ENCODE measurements at regions not wholly inside any gene's neighbourhood (a gene's known extent, or its start where the extent isn't known, plus 50 kb on each side); places are given as distances from the start of the nearest gene placed in this dataset.

GRCh38 chr17:79242873-79243602, 168.4 kb downstream of the ENGASE start:
- no peaks in the 10 kb centered on the region for H3K27me3 ChIP-seq (ENCODE audit: control insufficient read depth, insufficient read depth, low read length)
- H3K27ac ChIP-seq (ENCODE audit: insufficient read depth, low read length, poor library complexity, severe bottlenecking), result no peak overlapping the region
- Mint-ChIP-seq H3K9me3 (no peaks in the 10 kb centered on the region), H3K4me1 (no peaks in the 10 kb centered on the region), H3K36me3 (no peaks in the 10 kb centered on the region), H3K27ac (no peak overlapping the region), H3K27me3 (peaks cover 6% of the 10 kb centered on the region), H3K4me3 (no peak overlapping the region)
- no peaks in the 10 kb centered on the region for H3K4me1 ChIP-seq (ENCODE audit: control insufficient read depth, insufficient read depth, low read length, poor library complexity, severe bottlenecking)
- H3K4me3 ChIP-seq (ENCODE audit: low read depth, low read length), result no peak overlapping the region
- ATAC-seq (ENCODE audit: low read depth in 2 of 2) (no peak), DNase-seq (no peak)
- H3K9me3 ChIP-seq (ENCODE audit: control insufficient read depth in 2 of 2, low read length in 2 of 2), result no peaks in the 10 kb centered on the region
- no peaks in the 10 kb centered on the region for H3K36me3 ChIP-seq (ENCODE audit: control insufficient read depth, insufficient read depth, low read length)

- peaks cover 6% of the 10 kb centered on the region for H3K27me3 Mint-ChIP-seq
- no peaks in the 10 kb centered on the region for H3K4me1 Mint-ChIP-seq
- Histone ChIP-seq H3K4me3 (ENCODE audit: low read depth, low read length) (no peak overlapping the region), H3K27me3 (ENCODE audit: control insufficient read depth, insufficient read depth, low read length) (no peaks in the 10 kb centered on the region), H3K27ac (ENCODE audit: insufficient read depth, low read length, poor library complexity, severe bottlenecking) (no peak overlapping the region), H3K9me3 (ENCODE audit: control insufficient read depth in 2 of 2, low read length in 2 of 2) (no peaks in the 10 kb centered on the region), H3K36me3 (ENCODE audit: control insufficient read depth, insufficient read depth, low read length) (no peaks in the 10 kb centered on the region), H3K4me1 (ENCODE audit: control insufficient read depth, insufficient read depth, low read length, poor library complexity, severe bottlenecking) (no peaks in the 10 kb centered on the region)
- H3K27ac Mint-ChIP-seq, result no peak overlapping the region
- no peaks in the 10 kb centered on the region for H3K9me3 Mint-ChIP-seq
- no peak overlapping the region for H3K4me3 Mint-ChIP-seq
- H3K36me3 Mint-ChIP-seq, result no peaks in the 10 kb centered on the region
- ATAC-seq (ENCODE audit: low read depth in 2 of 2) (no peak), DNase-seq (no peak)
Measured at GRCh38 chr17:79242393-79242792, 167.8 kb downstream of the ENGASE start.

GRCh38 chr17:79241616-79242015, 167.0 kb downstream of the ENGASE start:
- Mint-ChIP-seq H3K4me3 (peak overlapping the region in 1 of 4 donors; percentile 71), H3K4me1 (no peaks in the 10 kb centered on the region), H3K27ac (no peak overlapping the region), H3K9me3 (no peaks in the 10 kb centered on the region), H3K27me3 (peaks cover 3% of the 10 kb centered on the region), H3K36me3 (no peaks in the 10 kb centered on the region)
- Histone ChIP-seq H3K4me1 (ENCODE audit: control insufficient read depth, insufficient read depth, low read length, poor library complexity, severe bottlenecking) (no peaks in the 10 kb centered on the region), H3K9me3 (ENCODE audit: control insufficient read depth in 2 of 2, low read length in 2 of 2) (no peaks in the 10 kb centered on the region), H3K36me3 (ENCODE audit: control insufficient read depth, insufficient read depth, low read length) (no peaks in the 10 kb centered on the region), H3K4me3 (ENCODE audit: low read depth, low read length) (no peak overlapping the region), H3K27me3 (ENCODE audit: control insufficient read depth, insufficient read depth, low read length) (no peaks in the 10 kb centered on the region), H3K27ac (ENCODE audit: insufficient read depth, low read length, poor library complexity, severe bottlenecking) (no peak overlapping the region)
- ATAC-seq (ENCODE audit: low read depth in 2 of 2) (no peak), DNase-seq (no peak)

- no peak overlapping the region for H3K27ac ChIP-seq (ENCODE audit: insufficient read depth, low read length, poor library complexity, severe bottlenecking)
- DNase-seq (no peak), ATAC-seq (ENCODE audit: low read depth in 2 of 2) (no peak)
- H3K9me3 Mint-ChIP-seq, result no peaks in the 10 kb centered on the region
- H3K27me3 ChIP-seq (ENCODE audit: control insufficient read depth, insufficient read depth, low read length), result no peaks in the 10 kb centered on the region
- H3K27me3 Mint-ChIP-seq, result no peaks in the 10 kb centered on the region
- no peaks in the 10 kb centered on the region for H3K36me3 ChIP-seq (ENCODE audit: control insufficient read depth, insufficient read depth, low read length)
- H3K4me3 Mint-ChIP-seq, result no peak overlapping the region
- H3K4me1 ChIP-seq (ENCODE audit: control insufficient read depth, insufficient read depth, low read length, poor library complexity, severe bottlenecking), result no peaks in the 10 kb centered on the region
- no peak overlapping the region for H3K4me3 ChIP-seq (ENCODE audit: low read depth, low read length)
- H3K4me1 Mint-ChIP-seq, result no peaks in the 10 kb centered on the region
- no peaks in the 10 kb centered on the region for H3K36me3 Mint-ChIP-seq
- no peaks in the 10 kb centered on the region for H3K9me3 ChIP-seq (ENCODE audit: control insufficient read depth in 2 of 2, low read length in 2 of 2)
- no peak overlapping the region for H3K27ac Mint-ChIP-seq
Measured at GRCh38 chr17:79239205-79239604, 164.6 kb downstream of the ENGASE start.

- Mint-ChIP-seq H3K27me3 (no peaks in the 10 kb centered on the region), H3K36me3 (no peaks in the 10 kb centered on the region), H3K4me1 (no peaks in the 10 kb centered on the region), H3K9me3 (no peaks in the 10 kb centered on the region), H3K4me3 (no peak overlapping the region), H3K27ac (peak overlapping the region in 1 of 3 donors; percentile 20)
- Histone ChIP-seq H3K27ac (ENCODE audit: insufficient read depth, low read length, poor library complexity, severe bottlenecking) (no peak overlapping the region), H3K27me3 (ENCODE audit: control insufficient read depth, insufficient read depth, low read length) (no peaks in the 10 kb centered on the region), H3K36me3 (ENCODE audit: control insufficient read depth, insufficient read depth, low read length) (no peaks in the 10 kb centered on the region), H3K4me1 (ENCODE audit: control insufficient read depth, insufficient read depth, low read length, poor library complexity, severe bottlenecking) (no peaks in the 10 kb centered on the region), H3K9me3 (ENCODE audit: control insufficient read depth in 2 of 2, low read length in 2 of 2) (no peaks in the 10 kb centered on the region), H3K4me3 (ENCODE audit: low read depth, low read length) (no peak overlapping the region)
- DNase-seq (no peak), ATAC-seq (ENCODE audit: low read depth in 2 of 2) (no peak)
Measured at GRCh38 chr17:79237448-79238053, 162.9 kb downstream of the ENGASE start.

GRCh38 chr17:79235808-79236207, 161.2 kb downstream of the ENGASE start:
- no peak overlapping the region for H3K27ac ChIP-seq (ENCODE audit: insufficient read depth, low read length, poor library complexity, severe bottlenecking)
- no peaks in the 10 kb centered on the region for H3K36me3 ChIP-seq (ENCODE audit: control insufficient read depth, insufficient read depth, low read length)
- no peaks in the 10 kb centered on the region for H3K27me3 Mint-ChIP-seq
- H3K27me3 ChIP-seq (ENCODE audit: control insufficient read depth, insufficient read depth, low read length), result no peaks in the 10 kb centered on the region
- no peaks in the 10 kb centered on the region for H3K9me3 ChIP-seq (ENCODE audit: control insufficient read depth in 2 of 2, low read length in 2 of 2)
- DNase-seq (no peak), ATAC-seq (ENCODE audit: low read depth in 2 of 2) (no peak)
- H3K4me3 Mint-ChIP-seq, result no peak overlapping the region
- no peaks in the 10 kb centered on the region for H3K36me3 Mint-ChIP-seq
- H3K4me1 Mint-ChIP-seq, result no peaks in the 10 kb centered on the region
- H3K27ac Mint-ChIP-seq, result no peak overlapping the region
- no peaks in the 10 kb centered on the region for H3K9me3 Mint-ChIP-seq
- H3K4me1 ChIP-seq (ENCODE audit: control insufficient read depth, insufficient read depth, low read length, poor library complexity, severe bottlenecking), result no peaks in the 10 kb centered on the region
- no peak overlapping the region for H3K4me3 ChIP-seq (ENCODE audit: low read depth, low read length)

- no peak overlapping the region for H3K4me3 Mint-ChIP-seq
- H3K36me3 Mint-ChIP-seq, result no peaks in the 10 kb centered on the region
Measured at GRCh38 chr17:79233916-79234551, 159.4 kb downstream of the ENGASE start.

GRCh38 chr17:79232957-79233356, 158.3 kb downstream of the ENGASE start:
- H3K27me3 ChIP-seq (ENCODE audit: control insufficient read depth, insufficient read depth, low read length), result no peaks in the 10 kb centered on the region
- no peak overlapping the region for H3K4me3 Mint-ChIP-seq
- ATAC-seq (ENCODE audit: low read depth in 2 of 2) (no peak), DNase-seq (no peak)
- no peaks in the 10 kb centered on the region for H3K9me3 Mint-ChIP-seq
- H3K4me1 Mint-ChIP-seq, result no peaks in the 10 kb centered on the region
- H3K27ac ChIP-seq (ENCODE audit: insufficient read depth, low read length, poor library complexity, severe bottlenecking), result no peak overlapping the region
- no peak overlapping the region for H3K4me3 ChIP-seq (ENCODE audit: low read depth, low read length)
- no peak overlapping the region for H3K27ac Mint-ChIP-seq
- no peaks in the 10 kb centered on the region for H3K4me1 ChIP-seq (ENCODE audit: control insufficient read depth, insufficient read depth, low read length, poor library complexity, severe bottlenecking)
- no peaks in the 10 kb centered on the region for H3K27me3 Mint-ChIP-seq
- H3K36me3 ChIP-seq (ENCODE audit: control insufficient read depth, insufficient read depth, low read length), result no peaks in the 10 kb centered on the region
- H3K9me3 ChIP-seq (ENCODE audit: control insufficient read depth in 2 of 2, low read length in 2 of 2), result no peaks in the 10 kb centered on the region
- no peaks in the 10 kb centered on the region for H3K36me3 Mint-ChIP-seq

More at GRCh38 chr17:79233916-79234551, 159.4 kb downstream of the ENGASE start:
- Mint-ChIP-seq H3K27me3 (no peaks in the 10 kb centered on the region), H3K27ac (no peak overlapping the region), H3K4me1 (no peaks in the 10 kb centered on the region), H3K9me3 (no peaks in the 10 kb centered on the region)
- H3K9me3 ChIP-seq (ENCODE audit: control insufficient read depth in 2 of 2, low read length in 2 of 2), result no peaks in the 10 kb centered on the region
- no peak for ATAC-seq (ENCODE audit: low read depth in 2 of 2)
- DNase-seq, result no peak
- no peaks in the 10 kb centered on the region for H3K4me1 ChIP-seq (ENCODE audit: control insufficient read depth, insufficient read depth, low read length, poor library complexity, severe bottlenecking)
- no peaks in the 10 kb centered on the region for H3K27me3 ChIP-seq (ENCODE audit: control insufficient read depth, insufficient read depth, low read length)
- no peak overlapping the region for H3K27ac ChIP-seq (ENCODE audit: insufficient read depth, low read length, poor library complexity, severe bottlenecking)
- no peaks in the 10 kb centered on the region for H3K36me3 ChIP-seq (ENCODE audit: control insufficient read depth, insufficient read depth, low read length)
- no peak overlapping the region for H3K4me3 ChIP-seq (ENCODE audit: low read depth, low read length)

Data from CD4-positive, CD25-positive, alpha-beta regulatory T cell (primary cell).